Liver (tissue), 8 donors: ENCODE measurements at regions not wholly inside any gene's neighbourhood (a gene's known extent, or its start where the extent isn't known, plus 50 kb on each side); places are given as distances from the start of the nearest gene placed in this dataset.
A peak's percentile ranks its signal among the peaks of the same experiment; 100 is the strongest.

ENCODE experiments used
- DNase-seq: peaks from one replicate; pipeline ENCODE4 v3.0.0-alpha.2; 2017; ENCODE audit warnings: low spot score
- H3K27ac ChIP-seq, 2 donors: one replicate each; pipeline ENCODE4 v1.7.0; 2013; ENCODE audit warnings: inconsistent platforms in 2 of 2, low read length in 2 of 2, control low read depth in 1 of 2, low read depth in 1 of 2, mild to moderate bottlenecking in 1 of 2
- H3K27me3 ChIP-seq, 4 donors: one replicate each; pipeline versions ENCODE4 v1.6.1 to v1.7.0; 2013; ENCODE audit warnings: low read length in 3 of 4, inconsistent platforms in 1 of 4, mild to moderate bottlenecking in 1 of 4, moderate library complexity in 1 of 4; ENCODE audit not compliant: control insufficient read depth in 4 of 4, insufficient read depth in 4 of 4
- H3K36me3 ChIP-seq, 4 donors: one replicate each; pipeline versions ENCODE4 v1.6.1 to v1.7.0; 2013; ENCODE audit warnings: low read length in 3 of 4, mild to moderate bottlenecking in 3 of 4, low read depth in 1 of 4, moderate library complexity in 1 of 4; ENCODE audit not compliant: control insufficient read depth in 4 of 4, insufficient read depth in 3 of 4
- H3K4me1 ChIP-seq, 4 donors: one replicate each; pipeline versions ENCODE4 v1.6.1 to v1.7.0; 2013; ENCODE audit warnings: low read length in 3 of 4, mild to moderate bottlenecking in 3 of 4, moderate library complexity in 1 of 4; ENCODE audit not compliant: control insufficient read depth in 4 of 4, insufficient read depth in 4 of 4
- H3K4me3 ChIP-seq, 3 donors: one replicate each; pipeline versions ENCODE4 v1.6.1 to v1.7.0; 2013; ENCODE audit warnings: low read length in 3 of 3, control low read depth in 1 of 3, low read depth in 1 of 3, mild to moderate bottlenecking in 1 of 3
- H3K9ac ChIP-seq, 2 donors: one replicate each; pipeline ENCODE4 v1.7.0; 2013; ENCODE audit warnings: low read length in 2 of 2, mild to moderate bottlenecking in 2 of 2, moderate library complexity in 2 of 2, control low read depth in 1 of 2, low read depth in 1 of 2
- H3K9me3 ChIP-seq, 4 donors: one replicate each; pipeline versions ENCODE4 v1.6.1 to v1.7.0; 2013; ENCODE audit warnings: low read length in 3 of 4; ENCODE audit not compliant: control insufficient read depth in 4 of 4
- EGR1 ChIP-seq, 2 donors: IDR thresholded peaks; 2 replicates each; pipeline ENCODE4 v1.6.1; 2016 to 2018; ENCODE audit warnings: antibody characterized with exemption in 2 of 2, low read depth in 2 of 2
- FOXA1 ChIP-seq: IDR thresholded peaks from 2 replicates; pipeline ENCODE4 v1.6.1; 2016; ENCODE audit warnings: antibody characterized with exemption
- FOXA2 ChIP-seq: IDR thresholded peaks from 2 replicates; pipeline ENCODE4 v1.6.1; 2016; ENCODE audit warnings: antibody characterized with exemption
- GABPA ChIP-seq, 2 donors: IDR thresholded peaks in 1 of 2; conservative IDR thresholded peaks in 1 of 2; 2 replicates each; pipeline ENCODE4 v1.6.1; 2016; ENCODE audit warnings: antibody characterized with exemption in 2 of 2, mild to moderate bottlenecking in 1 of 2, moderate library complexity in 1 of 2
- HNF4A ChIP-seq, 2 donors: conservative IDR thresholded peaks; 2 replicates each; pipeline ENCODE4 v1.6.1; 2016; ENCODE audit warnings: antibody characterized with exemption in 2 of 2, mild to moderate bottlenecking in 2 of 2
- JUND ChIP-seq, 2 donors: IDR thresholded peaks; 2 replicates each; pipeline ENCODE4 v1.6.1; 2016; ENCODE audit warnings: antibody characterized with exemption in 2 of 2
- NR2F2 ChIP-seq: IDR thresholded peaks from 2 replicates; pipeline ENCODE4 v1.6.1; 2016; ENCODE audit warnings: antibody characterized with exemption
- RAD21 ChIP-seq, 2 donors: IDR thresholded peaks; 2 replicates each; pipeline ENCODE4 v1.6.1; 2016; ENCODE audit warnings: antibody characterized with exemption in 2 of 2, mild to moderate bottlenecking in 2 of 2
- RXRA ChIP-seq, 2 donors: IDR thresholded peaks; 2 replicates each; pipeline ENCODE4 v1.6.1; 2017 to 2018; ENCODE audit warnings: antibody characterized with exemption in 2 of 2, mild to moderate bottlenecking in 1 of 2
- SP1 ChIP-seq: IDR thresholded peaks from 2 replicates; pipeline ENCODE4 v1.6.1; 2018; ENCODE audit warnings: antibody characterized with exemption, mild to moderate bottlenecking
- TAF1 ChIP-seq: conservative IDR thresholded peaks from 2 replicates; pipeline ENCODE4 v1.6.1; 2016; ENCODE audit warnings: antibody characterized with exemption, mild to moderate bottlenecking
- YY1 ChIP-seq: IDR thresholded peaks from 2 replicates; pipeline ENCODE4 v1.6.1; 2016; ENCODE audit warnings: antibody characterized with exemption, mild to moderate bottlenecking
- WGBS: extraction: QIAGEN DNeasy Blood & Tissue Kit; methylation state at CpG from one replicate; pipeline ENCODE4 v1.1.7; 2013; 5-methylcytosine and 5-hydroxymethylcytosine counted together
- TF ChIP-seq, protein P1 (sequence below): fragments of 150-350 bp; IDR thresholded peaks from 2 replicates; pipeline ENCODE4 v1.5.1; 2017; ENCODE audit warnings: improper control_type of control experiment, low read depth, low read length; ENCODE audit not compliant: missing input control
- TF ChIP-seq, protein P2 (sequence below): IDR thresholded peaks from 2 replicates; pipeline ENCODE4 v1.6.1; 2016; ENCODE audit warnings: antibody characterized with exemption
- TF ChIP-seq, protein P3 (sequence below): IDR thresholded peaks from 2 replicates; pipeline ENCODE4 v1.6.1; 2016; ENCODE audit warnings: antibody characterized with exemption
- donor health status: healthy.
- donor health status: healthy.
- donor health status: healthy.
- donor health status: healthy.
- donor health status: healthy.

DNA sequence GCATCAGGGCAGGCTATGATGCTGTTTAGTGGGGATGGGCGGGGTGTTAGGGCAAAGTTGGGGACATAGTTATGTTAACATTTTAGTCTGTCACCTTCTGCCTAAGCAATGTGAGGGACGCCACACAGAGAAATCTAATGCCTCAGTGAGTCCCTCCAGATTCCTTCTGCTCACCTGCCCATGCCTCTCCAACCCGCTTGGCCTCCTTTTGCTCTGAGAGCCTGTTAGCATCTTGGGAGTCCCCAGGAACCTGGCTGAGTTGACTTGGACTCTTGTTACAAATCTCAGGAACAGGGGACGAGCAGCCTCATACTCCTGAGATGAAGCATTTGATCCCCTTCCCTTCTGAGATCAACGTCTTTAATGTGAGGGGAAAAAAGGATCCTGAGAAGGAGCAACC is 336.8 kb downstream of the CCSER2 start (continued):
- TF ChIP-seq, protein P1, sequence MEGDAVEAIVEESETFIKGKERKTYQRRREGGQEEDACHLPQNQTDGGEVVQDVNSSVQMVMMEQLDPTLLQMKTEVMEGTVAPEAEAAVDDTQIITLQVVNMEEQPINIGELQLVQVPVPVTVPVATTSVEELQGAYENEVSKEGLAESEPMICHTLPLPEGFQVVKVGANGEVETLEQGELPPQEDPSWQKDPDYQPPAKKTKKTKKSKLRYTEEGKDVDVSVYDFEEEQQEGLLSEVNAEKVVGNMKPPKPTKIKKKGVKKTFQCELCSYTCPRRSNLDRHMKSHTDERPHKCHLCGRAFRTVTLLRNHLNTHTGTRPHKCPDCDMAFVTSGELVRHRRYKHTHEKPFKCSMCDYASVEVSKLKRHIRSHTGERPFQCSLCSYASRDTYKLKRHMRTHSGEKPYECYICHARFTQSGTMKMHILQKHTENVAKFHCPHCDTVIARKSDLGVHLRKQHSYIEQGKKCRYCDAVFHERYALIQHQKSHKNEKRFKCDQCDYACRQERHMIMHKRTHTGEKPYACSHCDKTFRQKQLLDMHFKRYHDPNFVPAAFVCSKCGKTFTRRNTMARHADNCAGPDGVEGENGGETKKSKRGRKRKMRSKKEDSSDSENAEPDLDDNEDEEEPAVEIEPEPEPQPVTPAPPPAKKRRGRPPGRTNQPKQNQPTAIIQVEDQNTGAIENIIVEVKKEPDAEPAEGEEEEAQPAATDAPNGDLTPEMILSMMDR, result no peak

DNA sequence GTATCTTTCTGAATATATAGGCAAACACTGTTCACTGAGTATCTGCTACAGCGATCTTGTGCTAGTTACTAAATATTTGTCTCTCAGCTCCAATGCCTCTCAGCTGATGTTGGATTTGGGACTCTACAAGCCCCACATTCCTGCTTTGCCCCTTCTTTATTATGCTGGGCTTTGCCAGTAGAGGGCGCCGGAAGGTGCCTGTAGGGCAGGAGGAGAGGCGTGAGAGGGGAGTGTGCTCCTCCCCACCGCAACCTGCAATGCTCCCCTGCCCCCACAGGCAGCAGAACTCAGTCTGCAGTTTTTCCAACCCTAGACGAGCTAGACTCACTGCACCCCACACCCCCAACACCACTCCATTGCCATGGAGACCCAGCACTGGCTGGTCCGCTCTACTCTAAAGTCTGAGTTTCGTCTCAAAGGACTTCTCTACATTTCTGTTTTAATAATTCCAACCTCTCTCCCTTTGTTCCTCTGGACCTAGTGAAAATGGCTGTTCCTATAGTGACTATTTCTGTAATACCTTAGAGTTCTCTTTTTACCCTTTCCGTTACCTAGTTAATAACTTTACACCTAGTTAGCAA is 337.6 kb downstream of the CCSER2 start:
- WGBS, result 49% methylated on average over 9 of the region's 9 CpGs
- no peaks in the 10 kb centered on the region for H3K27me3 ChIP-seq
- TF ChIP-seq, protein P2, sequence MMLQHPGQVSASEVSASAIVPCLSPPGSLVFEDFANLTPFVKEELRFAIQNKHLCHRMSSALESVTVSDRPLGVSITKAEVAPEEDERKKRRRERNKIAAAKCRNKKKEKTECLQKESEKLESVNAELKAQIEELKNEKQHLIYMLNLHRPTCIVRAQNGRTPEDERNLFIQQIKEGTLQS, result no peak
- TF ChIP-seq RXRA (IDR thresholded peaks at IDR 0.05), result no peak
- TF ChIP-seq FOXA2, result no peak
- peak in 1 of 2 donors; percentile 46 for TF ChIP-seq RAD21 (IDR thresholded peaks at IDR 0.05)
- TF ChIP-seq, protein P1, result peak; percentile 22
- no peak for TF ChIP-seq TAF1
- TF ChIP-seq HNF4A (conservative IDR thresholded peaks at IDR 0.05), result no peak
- H3K4me1 ChIP-seq, result no peaks in the 10 kb centered on the region
- DNase-seq, result no peak
- no peak overlapping the region for H3K27ac ChIP-seq
- H3K9me3 ChIP-seq, result no peaks in the 10 kb centered on the region
- no peak overlapping the region for H3K9ac ChIP-seq
- H3K36me3 ChIP-seq, result no peaks in the 10 kb centered on the region
- H3K4me3 ChIP-seq, result no peak overlapping the region

DNA sequence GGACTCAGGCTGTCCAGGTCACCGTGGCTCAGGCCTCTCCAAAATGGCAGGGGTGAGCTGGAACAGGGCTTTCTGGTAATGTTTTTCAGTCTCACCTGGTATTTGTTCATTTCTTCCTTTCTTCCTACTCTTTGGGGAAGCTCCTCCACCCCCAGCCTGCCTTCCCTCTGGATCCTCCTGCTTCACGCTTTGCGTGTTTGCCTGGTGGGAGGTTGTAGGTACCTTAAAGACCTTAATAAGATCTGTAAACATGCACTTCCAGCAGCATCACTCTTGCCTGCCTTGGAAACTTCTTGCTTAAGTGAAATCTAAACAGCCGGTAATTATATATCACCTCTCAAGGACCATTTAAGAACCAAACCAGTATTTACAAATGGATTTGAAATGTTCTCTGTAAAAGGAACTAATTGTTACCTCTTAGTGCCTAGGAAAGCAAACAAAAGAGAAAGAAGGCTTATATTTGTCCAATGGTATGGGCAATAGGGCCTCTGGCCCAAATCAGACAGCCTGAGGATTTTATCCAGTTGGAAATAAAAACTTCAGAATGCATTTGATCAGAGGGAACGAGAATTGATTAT is 339.9 kb downstream of the CCSER2 start:
- no peak for DNase-seq
- Histone ChIP-seq H3K9me3 (no peaks in the 10 kb centered on the region), H3K36me3 (no peaks in the 10 kb centered on the region), H3K27me3 (no peaks in the 10 kb centered on the region), H3K27ac (no peak overlapping the region), H3K4me3 (no peak overlapping the region), H3K4me1 (no peaks in the 10 kb centered on the region), H3K9ac (no peak overlapping the region)
- TF ChIP-seq NR2F2 (no peak), TAF1 (no peak)
- 66% methylated on average over 5 of the region's 5 CpGs for WGBS

DNA sequence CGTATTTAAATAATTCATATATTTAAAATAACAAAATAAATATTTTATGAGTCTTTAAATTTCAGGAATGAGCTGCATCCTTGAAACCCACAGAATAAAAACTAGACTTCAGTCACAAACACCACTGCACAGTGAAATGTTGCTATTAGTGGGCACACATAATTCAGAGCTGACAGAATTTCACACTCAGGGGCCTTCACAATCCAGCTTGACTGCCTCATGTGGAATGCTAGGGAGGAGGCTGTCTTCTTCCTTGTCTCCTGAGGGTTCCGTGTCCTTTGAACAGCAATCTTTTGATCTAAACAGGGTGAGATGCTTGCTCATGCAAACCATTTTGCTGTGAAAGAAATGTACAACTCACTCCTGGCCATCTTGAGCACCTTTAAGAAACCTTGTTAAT is 346.7 kb downstream of the CCSER2 start:
- 78% methylated on average over 2 of the region's 2 CpGs for WGBS
- Histone ChIP-seq H3K9me3 (no peaks in the 10 kb centered on the region), H3K4me3 (no peak overlapping the region), H3K36me3 (no peaks in the 10 kb centered on the region), H3K9ac (no peak overlapping the region), H3K27ac (no peak overlapping the region), H3K4me1 (no peaks in the 10 kb centered on the region), H3K27me3 (no peaks in the 10 kb centered on the region)
- DNase-seq, result no peak
- TF ChIP-seq NR2F2, result no peak
- TF ChIP-seq, protein P3, sequence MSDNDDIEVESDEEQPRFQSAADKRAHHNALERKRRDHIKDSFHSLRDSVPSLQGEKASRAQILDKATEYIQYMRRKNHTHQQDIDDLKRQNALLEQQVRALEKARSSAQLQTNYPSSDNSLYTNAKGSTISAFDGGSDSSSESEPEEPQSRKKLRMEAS, result no peak
- TF ChIP-seq EGR1 (IDR thresholded peaks at IDR 0.05; ENCODE audit: low read depth in 2 of 2), result no peak
- TF ChIP-seq, protein P2, result no peak
- no peak for TF ChIP-seq FOXA1
- TF ChIP-seq JUND (IDR thresholded peaks at IDR 0.05), result no peak
- TF ChIP-seq YY1, result no peak
- TF ChIP-seq RXRA (IDR thresholded peaks at IDR 0.05), result no peak
- TF ChIP-seq FOXA2, result no peak
- TF ChIP-seq, protein P1, result no peak
- TF ChIP-seq RAD21 (IDR thresholded peaks at IDR 0.05), result no peak
- no peak for TF ChIP-seq GABPA (IDR thresholded peaks at IDR 0.05 in 1 of 2, conservative IDR thresholded peaks at IDR 0.05 in 1 of 2)
- TF ChIP-seq TAF1, result no peak
- TF ChIP-seq SP1, result no peak
